ENCODE measurements at regions not wholly inside any gene's neighbourhood (a gene's known extent, or its start where the extent isn't known, plus 50 kb on each side); places are given as distances from the start of the nearest gene placed in this dataset.
"Not testable (repeated sequence)": the region's sequence is repeated elsewhere in the genome, so short reads cannot be mapped to it uniquely, and the experiment has no call there.

DNA sequence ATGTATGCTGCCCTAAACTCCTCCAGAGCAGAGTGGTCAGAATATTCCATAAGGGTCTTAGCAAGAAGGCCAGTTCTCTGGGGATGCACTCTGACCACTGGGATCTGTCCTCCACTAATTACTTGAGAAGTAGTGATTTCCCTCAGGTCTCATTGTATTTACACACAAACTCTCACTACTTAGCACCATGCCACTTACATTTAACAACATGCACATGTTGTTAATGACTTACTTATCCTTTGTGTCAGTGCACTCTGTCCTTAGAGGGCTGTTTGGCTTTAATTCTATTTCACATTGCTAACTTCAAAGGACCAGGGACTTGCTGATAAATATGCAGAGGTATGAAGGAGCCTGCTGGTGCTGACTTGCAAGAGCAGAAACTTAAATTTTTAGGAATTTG lies 1415.5 kb upstream of the ACVR2A start:
- TF ChIP-seq, protein P1, sequence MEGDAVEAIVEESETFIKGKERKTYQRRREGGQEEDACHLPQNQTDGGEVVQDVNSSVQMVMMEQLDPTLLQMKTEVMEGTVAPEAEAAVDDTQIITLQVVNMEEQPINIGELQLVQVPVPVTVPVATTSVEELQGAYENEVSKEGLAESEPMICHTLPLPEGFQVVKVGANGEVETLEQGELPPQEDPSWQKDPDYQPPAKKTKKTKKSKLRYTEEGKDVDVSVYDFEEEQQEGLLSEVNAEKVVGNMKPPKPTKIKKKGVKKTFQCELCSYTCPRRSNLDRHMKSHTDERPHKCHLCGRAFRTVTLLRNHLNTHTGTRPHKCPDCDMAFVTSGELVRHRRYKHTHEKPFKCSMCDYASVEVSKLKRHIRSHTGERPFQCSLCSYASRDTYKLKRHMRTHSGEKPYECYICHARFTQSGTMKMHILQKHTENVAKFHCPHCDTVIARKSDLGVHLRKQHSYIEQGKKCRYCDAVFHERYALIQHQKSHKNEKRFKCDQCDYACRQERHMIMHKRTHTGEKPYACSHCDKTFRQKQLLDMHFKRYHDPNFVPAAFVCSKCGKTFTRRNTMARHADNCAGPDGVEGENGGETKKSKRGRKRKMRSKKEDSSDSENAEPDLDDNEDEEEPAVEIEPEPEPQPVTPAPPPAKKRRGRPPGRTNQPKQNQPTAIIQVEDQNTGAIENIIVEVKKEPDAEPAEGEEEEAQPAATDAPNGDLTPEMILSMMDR (IDR thresholded peaks at IDR 0.05; ENCODE audit: low read depth, low read length, missing control alignments) = no peak
- H3K4me3 ChIP-seq (ENCODE audit: low read depth, low read length) = no peak overlapping the region
- no peak for DNase-seq (ENCODE audit: low read depth)

DNA sequence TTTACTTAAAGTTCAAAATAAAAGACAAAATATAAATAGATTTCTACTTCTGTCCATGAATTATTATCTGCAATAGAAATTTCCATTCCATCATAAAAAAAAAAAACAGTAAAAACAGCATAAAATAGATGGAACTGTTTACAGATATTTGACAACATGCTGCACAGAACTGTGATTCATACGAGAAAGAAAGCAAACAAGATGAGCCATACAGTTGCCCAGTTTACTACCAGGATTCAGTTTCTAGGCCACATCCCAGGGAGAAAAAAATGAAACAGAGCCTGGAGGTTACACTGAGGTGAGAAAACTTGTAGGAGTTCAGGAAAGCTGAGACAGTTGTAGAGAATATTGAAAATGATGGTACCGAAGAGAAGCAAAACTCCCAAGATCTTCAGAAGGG lies 1426.9 kb upstream of the ACVR2A start:
- DNase-seq (ENCODE audit: low read depth) = no peak
- TF ChIP-seq, protein P1 (IDR thresholded peaks at IDR 0.05; ENCODE audit: low read depth, low read length, missing control alignments) = no peak
- no peak overlapping the region for H3K4me3 ChIP-seq (ENCODE audit: low read depth, low read length)

DNA sequence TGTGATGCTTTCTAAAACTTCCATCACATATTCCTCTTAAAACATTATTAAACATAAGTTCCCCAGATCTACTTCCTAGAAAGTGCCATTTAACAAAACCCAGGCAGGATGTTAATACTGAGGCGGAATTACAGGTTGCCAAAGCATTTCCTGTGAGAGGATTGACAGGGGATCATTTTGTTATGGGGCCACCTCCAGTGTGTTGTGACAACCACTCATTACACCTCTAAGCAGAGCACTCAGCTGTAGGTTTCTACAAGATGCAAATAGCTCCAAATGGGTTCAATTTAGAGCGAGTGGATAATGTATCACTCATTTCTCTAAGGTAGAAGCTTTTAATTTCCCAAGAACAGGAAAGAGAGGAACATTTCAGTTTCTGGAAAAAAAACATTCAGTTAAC lies 1429.5 kb upstream of the ACVR2A start:
- TF ChIP-seq, protein P1 (IDR thresholded peaks at IDR 0.05; ENCODE audit: low read depth, low read length, missing control alignments) = no peak
- no peak for DNase-seq (ENCODE audit: low read depth)
- H3K4me3 ChIP-seq (ENCODE audit: low read depth, low read length) = no peak overlapping the region

DNA sequence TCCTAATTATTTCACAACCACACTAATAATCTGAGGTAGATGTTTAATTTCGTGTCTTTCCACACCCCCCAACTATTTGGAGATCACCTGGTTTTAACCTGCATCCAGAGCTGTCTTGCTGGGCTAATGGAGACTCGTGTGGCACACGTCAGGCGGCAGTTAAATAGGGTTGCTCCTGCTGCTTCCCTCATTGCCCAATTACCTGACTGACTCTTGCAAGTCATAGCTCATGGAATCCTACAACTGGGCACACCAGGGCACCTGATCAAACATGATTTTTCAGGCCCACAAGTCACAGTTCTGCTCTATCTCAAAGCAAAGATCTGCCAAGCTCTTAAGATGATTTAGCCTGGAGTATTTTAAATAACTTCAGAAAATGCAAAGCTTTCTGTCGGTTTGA lies 1430.4 kb upstream of the ACVR2A start:
- DNase-seq (ENCODE audit: low read depth) = no peak
- TF ChIP-seq, protein P1 (IDR thresholded peaks at IDR 0.05; ENCODE audit: low read depth, low read length, missing control alignments) = no peak
- no peak overlapping the region for H3K4me3 ChIP-seq (ENCODE audit: low read depth, low read length)

DNA sequence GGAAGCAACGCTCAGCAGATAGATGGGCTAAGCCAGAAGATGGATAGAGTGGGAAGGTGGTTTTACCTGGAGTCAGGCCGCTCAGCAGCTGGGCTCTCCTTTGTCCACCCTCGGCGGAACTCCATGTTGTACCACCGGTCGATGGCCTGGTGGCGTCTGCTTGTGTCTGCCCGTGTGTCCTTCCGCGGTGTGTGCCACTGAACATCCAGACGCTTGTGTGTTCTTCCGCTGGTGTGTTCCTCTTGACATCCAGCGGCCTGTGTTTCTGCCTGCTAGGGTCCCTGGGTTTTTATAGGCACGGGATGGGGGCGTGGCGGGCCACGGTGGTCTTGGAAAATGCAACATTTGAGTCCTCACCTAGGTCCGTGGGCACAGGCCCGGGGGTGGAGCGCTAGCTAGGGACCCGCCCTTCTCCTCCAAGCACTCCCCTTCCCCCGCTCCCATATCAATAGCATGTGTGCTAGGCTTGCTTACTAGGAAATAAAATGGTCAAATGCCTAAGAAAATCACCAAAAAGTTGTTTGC lies 1431.7 kb upstream of the ACVR2A start:
- DNase-seq (ENCODE audit: low read depth) = no peak
- H3K4me3 ChIP-seq (ENCODE audit: low read depth, low read length) = no peak overlapping the region
- TF ChIP-seq, protein P1 (IDR thresholded peaks at IDR 0.05; ENCODE audit: low read depth, low read length, missing control alignments) = no peak

DNA sequence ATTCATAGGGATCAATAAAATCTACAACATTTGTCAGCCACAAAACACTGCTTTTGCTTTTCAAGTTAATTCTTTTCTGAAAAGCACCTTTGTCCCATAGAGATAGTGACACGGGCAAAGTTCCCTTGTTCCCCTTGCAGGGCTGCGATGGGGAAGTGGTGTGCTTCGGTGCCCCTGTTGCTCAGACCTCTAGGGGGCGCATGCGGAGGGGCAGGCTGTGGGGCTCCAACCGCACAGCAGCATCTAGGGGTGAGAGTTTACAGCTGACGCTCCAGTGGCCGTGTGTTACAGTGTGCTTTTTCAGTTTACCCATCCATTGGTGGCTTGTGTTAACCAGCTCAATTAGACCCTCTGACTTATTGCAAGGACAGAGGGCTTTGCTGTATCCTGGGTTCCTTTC lies 1432.2 kb upstream of the ACVR2A start:
- no peak for DNase-seq (ENCODE audit: low read depth)
- no peak overlapping the region for H3K4me3 ChIP-seq (ENCODE audit: low read depth, low read length)
- TF ChIP-seq, protein P1 (IDR thresholded peaks at IDR 0.05; ENCODE audit: low read depth, low read length, missing control alignments) = peak; percentile 37

DNA sequence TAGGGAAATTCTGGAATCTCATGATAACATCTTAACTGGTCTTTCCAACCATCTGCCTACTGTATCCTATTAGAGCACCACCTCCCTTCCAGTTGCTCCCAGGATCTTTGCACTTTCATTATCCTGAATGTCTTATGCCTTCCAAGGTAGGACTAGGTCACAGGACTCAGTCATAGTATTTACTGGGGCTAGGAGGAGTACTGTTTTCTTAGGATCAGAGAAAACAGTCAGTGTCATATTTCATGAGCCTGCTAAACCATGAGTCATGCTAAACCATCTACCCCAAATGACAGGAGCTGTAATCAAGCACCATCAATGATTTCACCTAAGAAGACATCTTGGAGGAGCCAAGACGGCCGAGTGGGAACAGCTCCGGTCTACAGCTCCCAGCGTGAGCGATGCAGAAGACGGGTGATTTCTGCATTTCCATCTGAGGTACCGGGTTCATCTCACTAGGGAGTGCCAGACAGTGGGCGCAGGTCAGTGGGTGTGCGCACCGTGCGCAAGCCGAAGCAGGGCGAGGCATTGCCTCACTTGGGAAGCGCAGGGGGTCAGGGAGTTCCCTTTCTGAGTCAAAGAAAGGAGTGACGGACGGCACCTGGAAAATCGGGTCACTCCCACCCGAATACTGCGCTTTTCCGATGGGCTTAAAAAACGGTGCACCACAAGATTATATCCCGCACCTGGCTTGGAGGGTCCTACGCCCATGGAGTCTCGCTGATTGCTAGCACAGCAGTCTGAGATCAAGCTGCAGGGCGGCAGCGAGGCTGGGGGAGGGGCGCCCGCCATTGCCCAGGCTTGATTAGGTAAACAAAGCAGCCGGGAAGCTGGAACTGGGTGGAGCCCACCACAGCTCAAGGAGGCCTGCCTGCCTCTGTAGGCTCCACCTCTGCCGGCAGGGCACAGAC lies 1439.2 kb upstream of the ACVR2A start:
- DNase-seq (ENCODE audit: low read depth); H3K4me3 ChIP-seq (ENCODE audit: low read depth, low read length): not testable (repeated sequence)

DNA sequence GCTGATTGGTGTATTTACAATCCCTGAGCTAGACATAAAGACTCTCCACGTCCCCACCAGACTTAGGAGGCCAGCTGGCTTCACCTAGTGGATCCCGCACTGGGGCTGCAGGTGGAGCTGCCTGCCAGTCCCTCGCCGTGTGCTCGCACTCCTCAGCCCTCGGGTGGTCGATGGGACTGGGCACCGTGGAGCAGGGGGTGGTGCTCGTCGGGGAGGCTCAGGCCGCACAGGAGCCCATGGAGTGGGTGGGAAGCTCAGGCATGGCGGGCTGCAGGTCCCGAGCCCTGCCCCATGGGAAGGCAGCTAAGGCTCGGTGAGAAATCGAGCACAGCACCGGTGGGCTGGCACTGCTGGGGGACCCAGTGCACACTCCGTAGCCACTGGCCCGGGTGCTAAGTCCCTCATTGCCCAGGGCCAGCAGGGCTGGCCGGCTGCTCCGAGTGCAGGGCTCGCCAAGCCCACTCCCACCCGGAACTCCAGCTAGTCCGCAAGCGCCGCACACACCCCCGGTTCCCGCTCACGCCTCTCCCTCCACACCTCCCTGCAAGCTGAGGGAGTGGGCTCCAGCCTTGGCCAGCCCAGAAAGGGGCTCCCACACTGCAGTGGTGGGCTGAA lies 1441.2 kb upstream of the ACVR2A start:
- DNase-seq (ENCODE audit: low read depth); H3K4me3 ChIP-seq (ENCODE audit: low read depth, low read length): not testable (repeated sequence)

Data from GM12864 (cell line).